ENCODE measurements at regions not wholly inside any gene's neighbourhood (a gene's known extent, or its start where the extent isn't known, plus 50 kb on each side); places are given as distances from the start of the nearest gene placed in this dataset.

- Histone ChIP-seq H3K27me3 (ENCODE audit: control insufficient read depth in 2 of 2, insufficient read depth in 2 of 2, low read length in 2 of 2) (no peaks in the 10 kb centered on the region), H3K79me2 (ENCODE audit: insufficient read depth, low read length) (no peaks in the 10 kb centered on the region), H3K36me3 (replicated peaks in 1 of 2; ENCODE audit: control insufficient read depth in 1 of 2, insufficient read depth in 2 of 2, low read length in 2 of 2) (no peaks in the 10 kb centered on the region), H3K4me3 (replicated peaks in 1 of 3; ENCODE audit: low read depth in 2 of 3, low read length in 3 of 3) (no peak overlapping the region), H3K9ac (ENCODE audit: insufficient read depth, low read length, poor library complexity, severe bottlenecking) (no peak overlapping the region), H2AFZ (ENCODE audit: insufficient read depth, low read depth, low read length, poor library complexity, severe bottlenecking) (no peak overlapping the region), H3K27ac (ENCODE audit: low read depth in 1 of 2, low read length in 2 of 2) (no peak overlapping the region), H4K20me1 (ENCODE audit: insufficient read depth, low read length) (no peaks in the 10 kb centered on the region), H3K4me2 (replicated peaks; ENCODE audit: extremely low read depth, low read length, poor library complexity, severe bottlenecking) (no peak overlapping the region), H3K9me3 (replicated peaks in 1 of 2; ENCODE audit: control insufficient read depth in 1 of 2, insufficient read depth in 1 of 2, low read length in 2 of 2) (no peaks in the 10 kb centered on the region), H3K4me1 (ENCODE audit: control insufficient read depth in 1 of 2, insufficient read depth in 2 of 2, low read length in 2 of 2) (no peaks in the 10 kb centered on the region)
- Mint-ChIP-seq H3K27me3 (ENCODE audit: low read depth in 3 of 3) (peaks cover 0 to 30% (median 12%) of the 10 kb centered on the region in 3 donors), H3K9me3 (peaks cover 0 to 2% (median 0%) of the 10 kb centered on the region in 7 donors), H3K36me3 (no peaks in the 10 kb centered on the region), H3K4me1 (no peaks in the 10 kb centered on the region), H3K4me3 (no peak overlapping the region), H3K27ac (no peak overlapping the region)
- intact Hi-C loops (cut with micrococcal nuclease) = no loop called here
- DNase-seq = no peak
- TF ChIP-seq CTCF (IDR thresholded peaks at IDR 0.05) = no peak
- no CpG with 5 or more reads among the region's 7 CpGs for WGBS (ENCODE audit: insufficient coverage)
Measured at GRCh38 chr10:123574109-123574698, 92.0 kb upstream of the GPR26 start.

- TF ChIP-seq CTCF (IDR thresholded peaks at IDR 0.05) = no peak
- H3K36me3 ChIP-seq (replicated peaks in 1 of 2; ENCODE audit: control insufficient read depth in 1 of 2, insufficient read depth in 2 of 2, low read length in 2 of 2) = no peaks in the 10 kb centered on the region
- no peaks in the 10 kb centered on the region for H3K27me3 ChIP-seq (ENCODE audit: control insufficient read depth in 2 of 2, insufficient read depth in 2 of 2, low read length in 2 of 2)
- Mint-ChIP-seq H3K9me3 (peaks cover 0 to 2% (median 0%) of the 10 kb centered on the region in 7 donors), H3K4me3 (no peak overlapping the region), H3K27ac (no peak overlapping the region), H3K36me3 (no peaks in the 10 kb centered on the region), H3K4me1 (no peaks in the 10 kb centered on the region), H3K27me3 (ENCODE audit: low read depth in 3 of 3) (peaks cover under 1 to 29% (median 15%) of the 10 kb centered on the region in 3 donors)
- no peak overlapping the region for H2AFZ ChIP-seq (ENCODE audit: insufficient read depth, low read depth, low read length, poor library complexity, severe bottlenecking)
- H3K9me3 ChIP-seq (replicated peaks in 1 of 2; ENCODE audit: control insufficient read depth in 1 of 2, insufficient read depth in 1 of 2, low read length in 2 of 2) = no peaks in the 10 kb centered on the region
- H3K4me3 ChIP-seq (replicated peaks in 1 of 3; ENCODE audit: low read depth in 2 of 3, low read length in 3 of 3) = no peak overlapping the region
- H3K4me2 ChIP-seq (replicated peaks; ENCODE audit: extremely low read depth, low read length, poor library complexity, severe bottlenecking) = no peak overlapping the region
- 59% methylated on average over 4 of the region's 6 CpGs for WGBS (ENCODE audit: insufficient coverage)
- intact Hi-C loops (cut with micrococcal nuclease) = no loop called here
- H3K9ac ChIP-seq (ENCODE audit: insufficient read depth, low read length, poor library complexity, severe bottlenecking) = no peak overlapping the region
- DNase-seq = no peak
- no peaks in the 10 kb centered on the region for H3K79me2 ChIP-seq (ENCODE audit: insufficient read depth, low read length)
- H3K4me1 ChIP-seq (ENCODE audit: control insufficient read depth in 1 of 2, insufficient read depth in 2 of 2, low read length in 2 of 2) = no peaks in the 10 kb centered on the region
- no peaks in the 10 kb centered on the region for H4K20me1 ChIP-seq (ENCODE audit: insufficient read depth, low read length)
- H3K27ac ChIP-seq (ENCODE audit: low read depth in 1 of 2, low read length in 2 of 2) = no peak overlapping the region
Measured at GRCh38 chr10:123575105-123575504, 91.0 kb upstream of the GPR26 start.
